Stimulated activated CD4-positive, alpha-beta T cell treated with anti-CD3 and anti-CD28 coated beads, Interleukin-4, amount 100 ng/mL, for 48 hours (primary cell): ENCODE measurements at regions not wholly inside any gene's neighbourhood (a gene's known extent, or its start where the extent isn't known, plus 50 kb on each side); places are given as distances from the start of the nearest gene placed in this dataset.
"Not testable (repeated sequence)": the region's sequence is repeated elsewhere in the genome, so short reads cannot be mapped to it uniquely, and the experiment has no call there.

Source experiments
- DNase-seq, 2 donors: peaks; one replicate each; pipeline ENCODE4 v3.0.0-alpha.2; 2020; ENCODE audit warnings: low read depth in 2 of 2

GRCh38 chr4:149039786-149040185 lies 597.6 kb upstream of the NR3C2 start:
- not testable (repeated sequence) for DNase-seq

- no peak for DNase-seq
Observed at GRCh38 chr4:149031399-149031798, 589.2 kb upstream of the NR3C2 start.

- DNase-seq = no peak
Observed at GRCh38 chr4:149029056-149029651, 586.9 kb upstream of the NR3C2 start.

- DNase-seq = no peak
Observed at GRCh38 chr4:149026696-149027095, 584.5 kb upstream of the NR3C2 start.

GRCh38 chr4:149017002-149017734 lies 575.0 kb upstream of the NR3C2 start:
- no peak for DNase-seq

- DNase-seq = no peak
Observed at GRCh38 chr4:149009223-149009622, 567.0 kb upstream of the NR3C2 start.

GRCh38 chr4:149008415-149009025 lies 566.3 kb upstream of the NR3C2 start:
- DNase-seq = no peak

GRCh38 chr4:149005191-149005590 lies 563.0 kb upstream of the NR3C2 start:
- DNase-seq = no peak

- DNase-seq = no peak
Observed at GRCh38 chr4:148999924-149000323, 557.7 kb upstream of the NR3C2 start.

- no peak for DNase-seq
Observed at GRCh38 chr4:148998719-148999118, 556.5 kb upstream of the NR3C2 start.

- DNase-seq = no peak
Observed at GRCh38 chr4:148986951-148987350, 544.7 kb upstream of the NR3C2 start.

GRCh38 chr4:148984951-148985350 lies 542.7 kb upstream of the NR3C2 start:
- DNase-seq = no peak

- DNase-seq = no peak
Observed at GRCh38 chr4:148982200-148982599, 540.0 kb upstream of the NR3C2 start.

- DNase-seq = no peak
Observed at GRCh38 chr4:148980782-148981480, 538.7 kb upstream of the NR3C2 start.

GRCh38 chr4:148978301-148978700 lies 536.1 kb upstream of the NR3C2 start:
- no peak for DNase-seq

GRCh38 chr4:148975464-148975863 lies 533.2 kb upstream of the NR3C2 start:
- no peak for DNase-seq

- DNase-seq = no peak
Observed at GRCh38 chr4:148965080-148965479, 522.9 kb upstream of the NR3C2 start.

GRCh38 chr4:148964456-148964855 lies 522.2 kb upstream of the NR3C2 start:
- no peak for DNase-seq

GRCh38 chr4:148962539-148963290 lies 520.5 kb upstream of the NR3C2 start:
- DNase-seq = no peak

- DNase-seq = no peak
Observed at GRCh38 chr4:148961526-148961925, 519.3 kb upstream of the NR3C2 start.

- no peak for DNase-seq
Observed at GRCh38 chr4:148958317-148958716, 516.1 kb upstream of the NR3C2 start.
